GOT3 (cell line): ENCODE measurements at regions not wholly inside any gene's neighbourhood (a gene's known extent, or its start where the extent isn't known, plus 50 kb on each side); places are given as distances from the start of the nearest gene placed in this dataset.

Source experiments
- DNase-seq: peaks from one replicate; lab custom pipeline; 2025; ENCODE audit warnings: mixed read lengths; lab: John Stamatoyannopoulos, UW

DNA sequence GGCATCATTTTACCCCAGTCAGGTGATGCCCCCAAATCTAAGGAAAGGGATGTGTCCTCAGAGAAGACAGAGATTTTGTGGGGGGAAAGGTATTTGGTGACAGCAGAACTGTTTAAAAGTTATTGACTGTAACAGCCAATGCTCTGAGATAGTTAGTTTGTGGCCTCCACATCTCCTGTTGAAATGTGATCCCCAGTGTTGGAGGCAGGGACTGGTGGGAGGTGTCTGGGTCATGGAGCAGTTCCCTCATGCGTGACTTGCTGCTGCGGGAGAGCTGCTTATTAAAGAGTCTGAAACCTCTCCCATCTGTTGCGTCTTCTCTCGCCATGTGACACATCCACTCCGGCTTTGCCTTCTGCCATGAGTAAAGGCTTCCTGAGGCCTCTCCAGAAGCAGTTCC lies 282.8 kb upstream of the FOXQ1 start:
- DNase-seq: no peak

DNA sequence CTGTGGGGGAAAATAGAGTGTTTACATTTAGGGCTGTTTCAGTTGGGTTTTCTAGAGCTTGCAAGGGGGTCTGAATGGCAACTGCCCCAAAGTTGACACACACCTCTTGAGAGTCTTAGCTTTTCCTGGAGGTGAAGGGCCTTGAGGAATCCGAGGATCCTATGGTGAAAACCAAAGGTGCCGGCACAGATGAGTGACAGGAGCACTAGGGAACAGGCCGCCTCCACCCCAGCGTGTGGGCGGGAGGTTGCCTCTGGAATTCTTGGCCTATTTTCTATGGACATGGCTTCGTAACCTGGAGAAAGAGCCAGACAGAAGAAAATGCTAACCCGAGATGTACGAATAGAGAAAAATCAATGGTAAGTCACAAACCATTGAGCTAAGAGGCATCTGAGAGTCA lies 283.2 kb upstream of the FOXQ1 start:
- DNase-seq: no peak

DNA sequence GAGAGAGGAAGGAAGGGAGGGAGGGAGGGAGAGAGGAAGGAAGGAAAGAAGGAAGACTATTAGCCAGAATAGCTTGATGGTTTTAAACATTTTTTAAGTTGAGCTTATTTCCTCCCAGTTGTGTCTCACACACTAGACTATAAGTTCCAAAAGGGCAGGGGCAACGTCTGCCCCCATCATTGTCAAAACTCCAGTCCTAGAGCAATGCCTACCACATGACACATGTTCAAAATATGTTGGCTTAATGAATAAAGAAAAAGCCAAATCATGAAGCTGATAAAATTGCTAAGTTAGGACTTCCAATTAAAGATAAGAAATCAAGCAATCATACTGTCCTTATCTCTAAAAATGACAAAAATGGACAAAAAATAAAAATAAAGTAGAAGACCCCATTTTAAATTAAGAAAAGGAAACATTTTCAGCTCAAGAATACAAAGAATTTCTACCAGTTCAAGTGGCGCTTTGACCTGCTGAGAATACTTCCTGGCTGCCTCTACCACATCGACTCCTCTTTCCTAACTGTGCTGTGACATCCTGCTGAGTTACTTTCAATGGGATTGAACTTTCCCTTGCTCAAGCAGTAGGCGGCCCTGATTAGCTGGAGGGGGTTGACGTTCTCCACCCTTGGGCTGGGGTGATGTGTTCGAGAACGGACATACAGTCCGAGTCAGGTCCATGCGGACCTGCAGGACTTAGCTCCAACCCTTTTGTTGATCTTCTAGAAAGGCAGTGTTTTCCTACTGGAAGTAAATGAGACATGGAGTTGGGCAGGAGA lies 283.9 kb upstream of the FOXQ1 start:
- DNase-seq: no peak

DNA sequence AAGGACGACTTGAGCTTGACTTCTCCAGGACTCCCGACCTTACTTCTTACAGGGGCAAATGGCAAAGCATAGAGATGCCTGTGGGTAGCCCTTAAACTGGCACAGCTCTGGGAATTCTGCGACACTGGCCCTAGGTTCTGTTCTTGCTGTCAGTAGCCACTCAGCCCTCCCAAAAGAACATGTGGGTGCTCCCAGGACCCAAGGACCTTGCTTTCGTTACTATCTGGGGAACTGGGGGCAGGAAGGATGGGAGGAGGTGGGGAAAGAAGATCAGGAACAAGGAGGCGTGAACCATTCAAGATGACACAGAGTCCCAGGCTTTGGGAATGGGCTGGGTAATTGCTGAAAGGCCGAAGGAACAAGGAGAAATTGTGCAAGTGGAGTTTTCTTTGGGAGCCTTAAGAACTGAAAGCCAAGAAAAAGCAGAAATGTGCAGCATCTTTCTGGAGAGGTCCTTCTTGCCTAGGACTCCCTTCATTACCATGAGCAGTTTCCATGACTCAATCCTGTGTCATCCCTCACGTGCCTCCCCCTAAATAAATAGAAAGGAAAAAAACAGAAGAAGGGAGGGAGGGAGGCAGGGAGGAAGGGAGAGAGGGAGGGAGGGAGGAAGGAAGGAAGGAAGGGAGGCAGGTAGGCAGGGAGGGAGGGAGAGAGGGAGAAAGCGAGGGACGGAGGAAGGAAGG lies 284.6 kb upstream of the FOXQ1 start:
- no peak for DNase-seq

DNA sequence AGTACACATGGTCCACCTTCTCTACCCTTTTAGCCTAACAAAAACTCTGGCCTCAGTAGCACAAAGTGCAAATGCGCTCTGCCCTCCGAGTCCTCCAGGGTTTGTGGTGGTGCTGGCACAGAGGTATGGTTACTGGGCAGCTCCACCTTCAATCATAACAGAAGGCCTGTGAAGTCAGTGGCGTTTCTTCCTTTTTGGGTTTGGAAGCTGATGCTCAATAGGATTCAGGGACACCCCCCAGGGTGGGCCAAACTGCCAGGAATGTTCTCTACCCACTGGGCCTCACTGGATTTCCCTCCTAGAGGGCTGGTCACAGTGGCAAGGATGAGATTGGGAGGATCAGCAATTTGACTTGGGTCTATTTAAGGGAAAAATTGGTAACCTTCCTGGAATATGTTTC lies 286.1 kb upstream of the FOXQ1 start:
- no peak for DNase-seq

DNA sequence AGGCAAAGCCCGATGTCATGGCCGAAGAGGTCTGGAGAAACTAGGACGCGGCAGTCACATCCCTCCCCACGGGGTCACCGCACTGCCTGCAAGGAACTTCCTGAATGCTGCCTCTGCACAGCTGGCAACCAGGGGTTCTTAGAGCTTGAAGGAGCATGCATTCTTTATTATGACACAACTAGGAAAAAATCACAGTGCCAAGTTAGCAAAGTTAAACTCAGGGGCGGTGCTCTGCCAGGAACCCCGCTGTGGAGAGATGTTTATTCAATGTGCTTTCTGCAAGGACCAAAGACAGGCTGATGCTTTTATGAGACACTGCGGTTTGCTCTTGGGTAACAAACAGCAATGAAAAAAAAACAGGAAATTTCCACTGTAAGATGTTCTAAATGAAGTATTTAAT lies 287.3 kb upstream of the FOXQ1 start:
- peak; percentile 11 for DNase-seq

DNA sequence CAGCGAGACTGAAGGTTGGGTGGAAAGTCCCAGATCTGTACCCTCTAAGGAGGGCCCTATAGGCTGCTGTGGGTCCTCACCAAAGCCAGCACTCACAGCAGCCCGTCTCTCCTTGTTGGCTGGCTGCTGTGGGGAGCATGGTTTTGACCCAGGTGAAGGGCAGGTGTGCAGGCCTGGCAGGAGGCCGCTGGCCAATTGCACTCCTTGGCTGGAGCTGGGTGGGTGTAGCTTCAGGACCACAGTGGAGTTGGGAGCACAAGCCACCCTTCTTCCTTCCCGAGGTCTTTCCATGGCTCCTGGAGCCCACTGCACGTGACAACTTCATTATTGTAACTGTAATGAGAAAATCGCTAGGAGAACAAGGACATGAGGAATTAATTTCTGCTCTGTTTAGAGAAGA lies 287.7 kb upstream of the FOXQ1 start:
- DNase-seq: no peak

DNA sequence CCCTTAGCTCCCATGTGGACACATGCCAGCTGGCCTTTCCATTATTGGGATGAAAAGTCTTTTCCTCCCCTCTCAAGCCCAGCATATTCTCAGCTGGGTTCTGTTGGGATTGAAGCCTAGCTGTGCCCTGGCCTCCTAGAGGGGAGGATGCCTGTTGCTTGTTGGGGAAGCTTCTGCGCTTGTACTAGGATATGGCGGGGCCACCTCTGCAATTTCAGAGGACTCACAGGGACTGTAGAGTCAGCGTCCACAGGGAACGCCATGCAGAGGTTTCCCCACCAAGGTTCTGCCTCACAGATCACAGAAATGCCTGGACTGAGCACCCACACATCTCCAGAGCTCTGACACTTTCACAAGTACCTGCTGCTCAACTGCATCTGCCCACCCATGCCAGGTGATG lies 288.7 kb upstream of the FOXQ1 start:
- DNase-seq: no peak

DNA sequence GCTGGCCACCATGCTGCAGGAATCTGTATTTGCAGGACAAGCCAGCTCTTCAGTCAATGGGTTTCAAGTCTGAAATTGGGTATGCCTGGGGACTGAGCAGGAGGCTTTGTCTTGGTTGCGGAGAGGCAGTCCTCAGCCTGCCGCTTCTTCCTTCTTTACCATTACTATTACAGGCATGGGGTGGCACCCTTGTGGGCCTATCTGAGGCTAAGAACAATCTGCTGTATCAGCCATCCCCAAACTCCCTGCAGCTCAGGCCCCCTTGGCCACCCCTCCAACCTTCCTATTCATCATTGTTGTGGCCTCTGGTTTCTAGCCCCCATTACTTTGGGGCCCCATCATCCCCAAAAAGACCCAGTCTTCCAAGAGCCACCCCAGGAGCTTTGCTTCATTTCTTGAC lies 289.2 kb upstream of the FOXQ1 start:
- DNase-seq: no peak

DNA sequence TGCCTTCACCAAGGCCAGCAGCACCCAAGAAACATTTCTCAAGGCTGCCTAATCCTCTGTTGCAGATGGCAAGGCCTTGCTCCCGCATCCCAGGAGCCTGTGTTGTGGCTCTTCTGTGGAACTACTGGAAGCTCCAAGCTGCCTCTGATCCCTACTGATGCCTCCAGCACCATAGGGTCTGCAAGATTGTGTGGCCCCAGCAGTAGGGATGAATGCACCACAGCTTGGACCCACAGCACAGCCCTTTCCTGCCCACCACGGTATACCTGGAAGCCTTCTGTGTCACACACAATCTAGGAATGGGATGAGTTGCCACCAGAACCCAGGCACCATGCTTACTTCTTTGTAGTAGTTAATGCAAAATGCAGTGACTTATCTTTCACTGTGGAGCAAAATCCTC lies 291.1 kb upstream of the FOXQ1 start:
- DNase-seq: no peak

DNA sequence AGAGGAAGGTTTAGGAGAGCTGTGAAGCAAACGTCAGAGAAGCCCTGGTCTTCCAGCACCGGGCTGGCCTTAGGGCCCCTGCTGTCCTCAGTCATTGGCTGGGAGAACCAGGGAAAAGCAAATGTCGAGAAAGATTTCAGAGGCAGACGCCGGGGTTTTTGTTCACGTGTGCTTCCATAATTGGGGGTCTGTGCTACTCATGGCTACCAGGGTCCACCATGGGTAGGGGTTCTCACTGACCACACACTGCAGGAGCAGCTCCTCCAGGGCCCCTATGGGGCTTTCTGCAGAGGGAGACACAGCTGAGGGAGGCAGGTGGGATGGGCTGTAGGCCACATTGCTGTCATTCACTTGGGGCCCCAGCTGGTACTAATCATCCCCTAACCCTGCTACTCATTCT lies 291.8 kb upstream of the FOXQ1 start:
- no peak for DNase-seq

DNA sequence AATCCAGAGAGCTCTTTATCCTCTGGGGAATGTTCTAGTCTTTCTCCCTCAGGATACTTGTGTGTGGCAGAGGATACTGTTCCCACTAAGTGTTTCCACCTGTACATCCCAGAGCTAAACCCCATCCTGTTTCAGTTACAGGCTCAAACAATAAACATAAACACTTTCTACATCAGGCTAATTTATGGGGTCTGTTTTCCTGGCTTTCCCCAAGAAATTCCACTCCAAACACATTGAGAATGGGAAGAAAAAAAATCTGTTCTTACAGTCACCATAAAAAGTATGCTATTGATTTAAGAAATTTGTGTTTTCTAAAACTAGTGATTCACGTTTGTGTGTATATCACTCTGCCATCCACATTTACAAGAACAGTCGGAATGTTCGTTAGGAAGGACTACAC lies 293.9 kb upstream of the FOXQ1 start:
- no peak for DNase-seq

DNA sequence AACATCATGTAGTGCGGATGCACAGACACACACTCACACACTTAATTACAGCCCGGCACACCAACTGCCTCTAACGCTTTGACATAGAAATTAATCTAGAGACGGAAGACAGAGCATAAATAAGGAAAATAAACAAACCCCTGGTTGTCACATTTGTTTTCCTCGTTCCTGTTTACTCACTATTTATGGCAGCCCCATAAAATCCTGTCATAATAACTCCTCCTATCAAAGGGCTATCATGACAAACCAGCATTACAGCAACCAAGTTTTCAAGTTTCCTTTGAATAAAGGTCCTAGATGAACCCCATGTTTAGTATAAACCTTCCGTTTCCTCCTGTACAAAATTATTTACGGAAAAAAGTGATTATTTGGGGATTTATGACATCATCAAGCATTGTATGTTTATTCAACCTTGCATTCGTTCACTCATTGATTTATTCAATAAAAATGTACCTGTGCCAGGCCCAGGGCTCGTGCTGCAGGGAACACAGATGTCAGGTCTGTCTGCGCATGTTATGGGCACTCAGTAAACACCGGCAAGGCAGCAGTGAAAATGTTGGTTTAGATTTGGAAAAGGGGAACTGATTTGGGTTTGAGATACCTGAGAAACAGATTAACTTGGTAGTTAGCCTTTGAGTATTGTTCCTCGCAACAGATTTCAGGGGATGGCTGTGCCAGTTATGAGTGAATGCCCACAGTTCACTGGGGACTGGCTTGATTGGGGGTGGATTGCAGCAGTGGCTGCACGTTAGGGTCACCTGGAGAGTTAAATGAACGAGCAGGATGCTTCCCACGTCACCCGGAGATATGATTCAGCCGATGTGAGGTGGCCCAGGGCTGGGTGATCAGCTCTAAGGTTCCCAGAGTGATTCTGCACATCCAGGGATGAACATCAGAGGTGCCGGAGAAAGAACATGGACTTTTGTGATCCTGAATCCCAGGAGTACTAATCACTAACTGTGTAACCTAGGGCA lies 295.3 kb upstream of the FOXQ1 start:
- no peak for DNase-seq

DNA sequence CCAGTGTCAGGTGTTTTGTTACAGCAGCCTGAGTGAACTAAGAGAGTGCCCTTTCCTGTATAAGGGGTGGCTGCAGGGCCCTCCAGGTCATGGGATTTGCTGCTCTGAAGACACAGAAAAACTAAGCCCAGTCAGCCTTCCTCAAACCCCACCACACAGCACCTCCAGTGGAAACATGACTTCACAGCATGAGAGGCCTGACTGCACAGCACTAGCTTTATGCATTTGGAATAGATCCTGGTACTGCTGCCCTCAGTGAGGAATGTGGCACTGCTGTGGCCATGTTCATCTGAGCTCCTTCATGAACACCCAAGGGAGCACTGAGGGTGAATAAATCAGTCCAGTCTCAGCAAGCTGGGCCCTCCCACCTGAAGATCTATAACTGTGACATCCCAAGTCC lies 296.1 kb upstream of the FOXQ1 start:
- no peak for DNase-seq

DNA sequence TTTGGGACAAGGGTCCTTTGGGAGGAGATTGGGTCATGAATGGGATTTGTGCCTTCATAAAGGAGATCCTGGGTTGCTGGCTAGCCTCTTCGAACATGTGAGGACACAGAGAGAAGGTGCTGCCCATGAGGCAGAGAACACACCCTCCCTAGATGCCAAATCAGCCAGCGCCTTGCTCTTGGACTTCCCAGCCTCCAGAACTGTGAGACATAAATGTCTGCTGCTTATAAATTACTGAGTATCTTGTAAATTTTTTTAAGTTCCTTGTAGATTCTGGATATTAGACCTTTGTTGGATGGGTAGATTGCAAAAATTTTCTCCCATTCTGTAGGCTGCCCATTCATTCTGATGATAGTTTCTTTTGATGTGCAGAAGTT lies 297.5 kb upstream of the FOXQ1 start:
- DNase-seq: no peak

DNA sequence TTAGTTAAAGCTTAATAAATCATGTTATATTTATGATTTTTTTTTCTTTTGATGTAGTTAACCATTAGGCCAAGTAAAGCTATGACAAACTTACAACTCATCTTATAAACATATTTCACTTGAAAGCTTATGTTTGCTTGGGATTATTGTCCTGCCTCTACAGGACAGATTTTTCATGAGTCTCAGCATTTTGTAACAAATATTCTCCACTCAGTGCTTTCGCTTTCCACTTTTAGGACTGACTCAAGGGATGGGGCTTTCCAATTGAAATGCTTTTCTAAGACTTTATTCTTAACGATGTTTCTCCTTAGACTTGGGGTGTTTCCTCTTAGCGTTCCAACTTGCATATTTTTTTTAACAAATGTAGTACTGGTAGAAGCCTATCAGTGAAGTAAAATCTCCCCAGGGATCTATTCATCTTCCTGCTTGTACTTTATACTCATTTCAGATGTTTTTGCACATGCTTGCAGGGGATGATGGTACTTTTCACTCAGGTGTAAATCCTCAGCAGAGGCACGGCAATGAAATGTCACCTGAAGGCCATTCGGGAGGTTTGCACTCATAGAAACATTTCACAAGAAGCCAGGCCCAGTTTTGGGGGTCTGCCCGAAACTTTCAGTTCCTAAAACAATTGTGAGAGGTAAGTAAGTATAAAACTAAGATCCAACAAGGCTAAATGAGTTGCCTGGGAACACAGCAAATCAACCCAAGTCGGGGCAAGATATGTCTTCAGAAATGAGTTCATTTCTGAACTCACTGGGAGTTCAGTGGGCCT lies 298.1 kb upstream of the FOXQ1 start:
- no peak for DNase-seq

DNA sequence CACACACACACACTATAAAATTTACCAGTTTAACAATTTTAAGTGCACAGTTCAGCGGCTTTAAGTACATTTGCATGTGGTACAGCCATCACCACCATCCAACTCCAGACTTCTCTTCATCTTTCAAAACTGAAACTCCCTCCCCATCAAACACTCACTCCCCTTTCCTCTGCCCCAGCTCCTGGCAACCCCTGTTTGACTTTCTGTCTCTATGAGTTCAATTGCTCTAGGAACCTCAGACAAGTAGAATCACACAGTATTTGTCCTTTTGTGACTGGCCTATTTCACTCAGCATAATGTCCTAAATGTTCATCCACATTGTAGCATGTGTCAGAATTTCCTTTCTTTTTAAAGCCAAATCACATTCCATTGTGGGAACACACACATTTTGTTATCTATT lies 302.8 kb upstream of the FOXQ1 start:
- no peak for DNase-seq

DNA sequence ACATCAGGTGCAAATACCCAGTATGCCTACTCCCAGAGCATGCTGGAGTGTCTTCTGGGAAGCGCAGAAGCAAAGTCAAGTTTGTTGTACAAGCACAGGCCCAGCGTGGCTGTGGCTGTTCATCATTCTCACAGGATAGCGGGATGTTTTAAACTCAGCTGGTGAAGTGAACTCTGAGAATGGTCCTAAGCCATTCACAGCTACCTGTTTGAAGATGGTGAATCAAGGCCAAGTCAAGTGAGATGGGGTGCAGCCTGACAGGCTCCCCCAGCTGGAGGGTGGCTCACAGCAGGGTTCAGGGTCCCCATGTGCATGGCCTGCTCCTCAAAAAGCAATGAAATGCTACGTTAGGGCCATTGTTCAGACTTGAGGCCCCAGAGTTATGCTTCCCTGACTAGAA lies 304.7 kb upstream of the FOXQ1 start:
- no peak for DNase-seq

DNA sequence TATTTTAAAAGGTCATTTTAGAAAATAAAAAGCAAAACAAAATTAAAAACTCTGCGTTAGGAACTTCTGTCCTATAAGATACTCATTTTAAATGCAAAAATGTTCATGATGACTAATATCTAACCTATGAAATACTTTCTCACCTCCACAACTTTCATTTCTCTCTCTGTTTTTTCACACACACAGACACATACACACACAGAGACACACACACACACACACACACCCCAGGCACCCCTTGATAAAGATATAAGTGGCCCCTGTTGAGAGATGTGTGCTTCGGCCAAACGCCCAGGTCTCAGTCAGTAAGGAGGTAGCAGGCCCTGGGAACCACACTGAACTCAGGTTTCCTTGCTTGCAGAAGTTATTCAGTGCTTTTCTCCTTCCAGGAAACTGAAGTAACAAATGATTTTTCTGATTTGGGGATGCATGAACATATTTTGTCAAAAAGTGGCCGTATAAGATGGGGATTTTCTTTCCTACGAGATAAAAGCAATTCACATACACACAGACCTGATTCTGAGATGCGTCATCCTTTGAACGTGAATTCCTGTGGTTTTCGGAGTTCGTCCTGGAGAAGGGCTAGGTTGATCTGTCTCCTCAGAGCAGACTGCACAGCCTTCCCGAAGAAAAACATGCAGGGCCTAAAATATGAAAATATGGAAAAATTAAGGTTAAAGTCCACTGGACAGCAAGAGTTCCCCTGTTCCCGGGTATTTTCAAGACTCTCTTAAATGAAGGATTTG lies 306.8 kb upstream of the FOXQ1 start:
- no peak for DNase-seq

DNA sequence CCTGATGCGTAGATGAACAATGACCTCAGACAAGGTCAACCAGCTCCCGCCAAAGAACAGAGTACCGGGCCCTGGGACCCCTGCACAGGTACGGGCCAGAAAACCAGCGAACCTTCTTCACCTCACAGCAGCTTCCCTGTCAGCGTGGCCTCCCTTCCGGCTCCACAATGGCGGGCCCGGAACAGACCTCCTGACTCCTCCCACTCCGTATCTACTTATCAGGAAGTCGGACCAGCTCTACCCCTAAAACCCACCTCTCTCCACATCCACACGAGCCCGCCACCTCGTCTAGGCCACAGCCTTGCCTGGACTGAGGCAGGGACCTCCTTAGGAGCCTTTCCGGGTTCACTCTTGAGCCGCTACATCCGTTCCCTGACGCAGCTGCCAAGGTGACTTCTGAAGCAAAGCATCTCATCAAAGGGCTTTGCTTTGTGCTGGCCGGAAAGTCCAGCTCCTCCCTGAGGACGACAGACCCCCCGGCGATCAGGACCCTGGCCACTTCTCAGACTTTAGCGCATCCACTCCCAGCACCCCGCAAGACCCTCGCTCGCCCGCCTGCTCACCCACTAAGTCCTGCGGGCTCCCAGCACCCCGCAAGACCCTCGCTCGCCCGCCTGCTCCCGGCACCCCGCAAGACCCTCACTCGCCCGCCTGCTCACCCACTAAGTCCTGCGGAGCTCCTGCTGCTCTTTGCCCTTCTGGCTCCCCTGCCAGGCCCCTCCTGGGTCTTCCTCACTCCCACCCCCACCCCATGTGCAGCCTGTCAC lies 308.3 kb upstream of the FOXQ1 start:
- DNase-seq: no peak

DNA sequence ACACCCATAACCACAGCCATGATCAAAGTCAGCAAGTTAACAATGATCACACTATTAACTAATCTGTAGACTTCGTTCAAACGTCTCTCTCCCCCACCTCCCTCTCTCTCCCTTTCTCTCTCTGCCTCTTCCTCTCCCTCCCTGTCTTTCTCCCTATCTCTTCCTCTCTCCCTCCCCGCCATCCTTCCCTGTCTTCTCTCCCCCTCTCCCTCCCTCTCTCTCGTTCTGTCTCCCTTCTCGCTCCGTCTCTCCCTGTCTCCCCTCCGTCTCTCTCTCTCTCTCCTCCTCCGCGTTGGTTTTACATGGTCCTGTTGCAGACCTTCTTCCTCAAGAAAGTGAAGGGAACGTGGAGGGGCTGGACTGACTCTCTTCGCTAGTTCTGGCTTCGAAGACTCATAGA lies 308.9 kb upstream of the FOXQ1 start:
- no peak for DNase-seq
